Activated T-helper 1 cell treated with anti-CD3 and anti-CD28 coated beads, Interleukin-12 subunit alpha, Interleukin-12 subunit beta, Interleukin-2, Interleukin-4 antibody, amounts not matched to agents 30 ng/mL and 10 ng/mL and 1 ng/mL, durations not matched to agents 14 hours and 24 hours and 36 hours (primary cell): ENCODE measurements at regions not wholly inside any gene's neighbourhood (a gene's known extent, or its start where the extent isn't known, plus 50 kb on each side); places are given as distances from the start of the nearest gene placed in this dataset.

Experiments
- DNase-seq: peaks from one replicate; pipeline ENCODE4 v3.0.0; 2021; ENCODE audit warnings: low spot score
- H3K27ac Mint-ChIP-seq: one replicate; pipeline ENCODE4 v1.8.0; 2021; ENCODE audit warnings: mild to moderate bottlenecking, mixed read lengths
- H3K27me3 Mint-ChIP-seq: one replicate; pipeline ENCODE4 v1.8.0; 2022; ENCODE audit warnings: mild to moderate bottlenecking, moderate library complexity, mixed read lengths; ENCODE audit not compliant: insufficient read depth
- H3K36me3 Mint-ChIP-seq: one replicate; pipeline ENCODE4 v1.8.0; 2021; ENCODE audit warnings: low read depth, mixed read lengths
- H3K4me1 Mint-ChIP-seq: one replicate; pipeline ENCODE4 v1.8.0; 2021; ENCODE audit warnings: low read depth, mixed read lengths
- H3K4me3 Mint-ChIP-seq: one replicate; pipeline ENCODE4 v1.8.0; 2021; ENCODE audit warnings: mild to moderate bottlenecking, moderate library complexity, mixed read lengths
- H3K9me3 Mint-ChIP-seq: one replicate; pipeline ENCODE4 v1.8.0; 2021; ENCODE audit warnings: mixed read lengths
- intact Hi-C: fragments of 100-400 bp; cut with micrococcal nuclease; formaldehyde crosslinking; loops from one replicate; pipeline ENCODE4 v1.15.1; 2024

GRCh38 chr22:49146511-49146910, 681.2 kb downstream of the BRD1 start:
- Mint-ChIP-seq H3K9me3 (no peaks in the 10 kb centered on the region), H3K36me3 (no peaks in the 10 kb centered on the region), H3K4me3 (no peak overlapping the region), H3K27ac (no peak overlapping the region), H3K4me1 (no peaks in the 10 kb centered on the region), H3K27me3 (no peaks in the 10 kb centered on the region)
- intact Hi-C loops, result no loop called here
- DNase-seq, result no peak

GRCh38 chr22:49143812-49144211, 683.9 kb downstream of the BRD1 start:
- Mint-ChIP-seq H3K4me3 (no peak overlapping the region), H3K36me3 (no peaks in the 10 kb centered on the region), H3K9me3 (no peaks in the 10 kb centered on the region), H3K27me3 (peaks cover 1% of the 10 kb centered on the region), H3K27ac (no peak overlapping the region), H3K4me1 (no peaks in the 10 kb centered on the region)
- intact Hi-C loops, result no loop called here
- DNase-seq, result no peak

- Mint-ChIP-seq H3K27me3 (peaks cover 1% of the 10 kb centered on the region), H3K4me1 (no peaks in the 10 kb centered on the region), H3K36me3 (no peaks in the 10 kb centered on the region), H3K9me3 (no peaks in the 10 kb centered on the region), H3K4me3 (no peak overlapping the region), H3K27ac (no peak overlapping the region)
- DNase-seq, result no peak
- intact Hi-C loops, result no loop called here
Measured at GRCh38 chr22:49142891-49143290, 684.8 kb downstream of the BRD1 start.

GRCh38 chr22:49142296-49142695, 685.4 kb downstream of the BRD1 start:
- Mint-ChIP-seq H3K4me1 (no peaks in the 10 kb centered on the region), H3K4me3 (no peak overlapping the region), H3K27ac (no peak overlapping the region), H3K27me3 (peaks cover 1% of the 10 kb centered on the region), H3K9me3 (no peaks in the 10 kb centered on the region), H3K36me3 (no peaks in the 10 kb centered on the region)
- DNase-seq, result no peak
- intact Hi-C loops, result no loop called here

GRCh38 chr22:49141761-49142160, 685.9 kb downstream of the BRD1 start:
- Mint-ChIP-seq H3K27me3 (peaks cover 1% of the 10 kb centered on the region), H3K36me3 (no peaks in the 10 kb centered on the region), H3K27ac (no peak overlapping the region), H3K4me3 (no peak overlapping the region), H3K4me1 (no peaks in the 10 kb centered on the region), H3K9me3 (no peaks in the 10 kb centered on the region)
- no peak for DNase-seq
- intact Hi-C loops, result no loop called here

- intact Hi-C loops, result no loop called here
- no peak for DNase-seq
- H3K9me3 Mint-ChIP-seq, result no peaks in the 10 kb centered on the region
- no peaks in the 10 kb centered on the region for H3K36me3 Mint-ChIP-seq
- H3K27me3 Mint-ChIP-seq, result peaks cover 1% of the 10 kb centered on the region
- no peaks in the 10 kb centered on the region for H3K4me1 Mint-ChIP-seq
- H3K27ac Mint-ChIP-seq, result no peak overlapping the region
- no peak overlapping the region for H3K4me3 Mint-ChIP-seq
Measured at GRCh38 chr22:49140911-49141665, 686.6 kb downstream of the BRD1 start.

GRCh38 chr22:49139492-49140151, 688.1 kb downstream of the BRD1 start:
- H3K9me3 Mint-ChIP-seq, result no peaks in the 10 kb centered on the region
- peaks cover 3% of the 10 kb centered on the region for H3K27me3 Mint-ChIP-seq
- H3K4me1 Mint-ChIP-seq, result no peaks in the 10 kb centered on the region
- H3K27ac Mint-ChIP-seq, result no peak overlapping the region
- no peak for DNase-seq
- intact Hi-C loops, result no loop called here
- H3K4me3 Mint-ChIP-seq, result no peak overlapping the region
- no peaks in the 10 kb centered on the region for H3K36me3 Mint-ChIP-seq

GRCh38 chr22:49138250-49138790, 689.4 kb downstream of the BRD1 start:
- DNase-seq, result no peak
- H3K9me3 Mint-ChIP-seq, result no peaks in the 10 kb centered on the region
- intact Hi-C loops, result no loop called here
- H3K36me3 Mint-ChIP-seq, result no peaks in the 10 kb centered on the region
- H3K4me3 Mint-ChIP-seq, result no peak overlapping the region
- H3K27me3 Mint-ChIP-seq, result peaks cover 5% of the 10 kb centered on the region
- no peaks in the 10 kb centered on the region for H3K4me1 Mint-ChIP-seq
- no peak overlapping the region for H3K27ac Mint-ChIP-seq

- Mint-ChIP-seq H3K9me3 (no peaks in the 10 kb centered on the region), H3K4me1 (no peaks in the 10 kb centered on the region), H3K4me3 (no peak overlapping the region), H3K27ac (no peak overlapping the region), H3K27me3 (peaks cover 5% of the 10 kb centered on the region), H3K36me3 (no peaks in the 10 kb centered on the region)
- intact Hi-C loops, result no loop called here
- DNase-seq, result no peak
Measured at GRCh38 chr22:49137206-49137840, 690.4 kb downstream of the BRD1 start.

GRCh38 chr22:49136816-49137180, 690.9 kb downstream of the BRD1 start:
- H3K27ac Mint-ChIP-seq, result no peak overlapping the region
- DNase-seq, result no peak
- H3K4me3 Mint-ChIP-seq, result no peak overlapping the region
- no peaks in the 10 kb centered on the region for H3K4me1 Mint-ChIP-seq
- H3K36me3 Mint-ChIP-seq, result no peaks in the 10 kb centered on the region
- H3K9me3 Mint-ChIP-seq, result no peaks in the 10 kb centered on the region
- peaks cover 7% of the 10 kb centered on the region for H3K27me3 Mint-ChIP-seq
- intact Hi-C loops, result no loop called here

GRCh38 chr22:49136041-49136815, 691.4 kb downstream of the BRD1 start:
- H3K4me3 Mint-ChIP-seq, result no peak overlapping the region
- H3K4me1 Mint-ChIP-seq, result no peaks in the 10 kb centered on the region
- H3K36me3 Mint-ChIP-seq, result no peaks in the 10 kb centered on the region
- no peaks in the 10 kb centered on the region for H3K9me3 Mint-ChIP-seq
- DNase-seq, result no peak
- intact Hi-C loops, result no loop called here
- H3K27ac Mint-ChIP-seq, result no peak overlapping the region
- H3K27me3 Mint-ChIP-seq, result peaks cover 9% of the 10 kb centered on the region

- DNase-seq, result no peak
- no peak overlapping the region for H3K4me3 Mint-ChIP-seq
Measured at GRCh38 chr22:49134076-49134475, 693.6 kb downstream of the BRD1 start.

More at GRCh38 chr22:49134076-49134475, 693.6 kb downstream of the BRD1 start:
- no peaks in the 10 kb centered on the region for H3K4me1 Mint-ChIP-seq
- H3K27me3 Mint-ChIP-seq, result peaks cover 9% of the 10 kb centered on the region
- intact Hi-C loops, result no loop called here
- no peaks in the 10 kb centered on the region for H3K9me3 Mint-ChIP-seq
- H3K27ac Mint-ChIP-seq, result no peak overlapping the region
- no peaks in the 10 kb centered on the region for H3K36me3 Mint-ChIP-seq
